PC-9 (cell line): ENCODE measurements at regions not wholly inside any gene's neighbourhood (a gene's known extent, or its start where the extent isn't known, plus 50 kb on each side); places are given as distances from the start of the nearest gene placed in this dataset.

ENCODE experiments used
- BruUV-seq: library from RNA; stranded (reverse); fragments of 400-500 nt; replicated peaks from 2 replicates; lab custom pipeline; 2021; lab: Mats Ljungman, UMichigan
- CTCF ChIA-PET: fragments of 300-600 bp; sonication (Branson Sonifier 250); formaldehyde crosslinking; loops from one replicate; lab custom pipeline; 2022; ENCODE audit warnings: antibody characterized with exemption; lab: Charles Lee
- POLR2A ChIA-PET: fragments of 300-600 bp; sonication (Branson Sonifier 250); formaldehyde crosslinking; loops from one replicate; lab custom pipeline; 2022; ENCODE audit warnings: antibody characterized with exemption; ENCODE audit not compliant: unreplicated experiment; lab: Charles Lee
- DNase-seq, 2 experiments: peaks; one replicate each; pipeline versions ENCODE4 v3.0.0 to v3.0.0-alpha.2; 2015 to 2022; ENCODE audit warnings: mixed read lengths in 1 of 2
- H2AFZ ChIP-seq: fragments of 200-600 bp; sonication (generic); 2 replicates; pipeline ENCODE4 v1.8.1; 2017; ENCODE audit warnings: antibody characterized with exemption
- H3F3A ChIP-seq: fragments of 200-600 bp; sonication (generic); 2 replicates; pipeline ENCODE4 v1.8.1; 2017; ENCODE audit warnings: antibody characterized with exemption, mild to moderate bottlenecking, low read depth; ENCODE audit not compliant: insufficient read depth
- H3K27ac ChIP-seq: fragments of 200-600 bp; sonication (generic); 2 replicates; pipeline ENCODE4 v1.6.1; 2016; ENCODE audit warnings: mixed run types
- H3K27me3 ChIP-seq: fragments of 200-600 bp; sonication (generic); 2 replicates; pipeline ENCODE4 v1.6.1; 2016; ENCODE audit warnings: low read depth, mixed run types; ENCODE audit not compliant: insufficient read depth
- H3K36me3 ChIP-seq: fragments of 200-600 bp; sonication (generic); 2 replicates; pipeline ENCODE4 v1.6.1; 2016; ENCODE audit warnings: low read depth, mixed run types
- H3K4me1 ChIP-seq: fragments of 200-600 bp; sonication (generic); replicated peaks from 2 replicates; pipeline ENCODE4 v1.6.1; 2016; ENCODE audit warnings: mixed run types; ENCODE audit not compliant: insufficient read depth
- H3K4me2 ChIP-seq: fragments of 200-600 bp; sonication (generic); 2 replicates; pipeline ENCODE4 v1.6.1; 2017; ENCODE audit warnings: mixed run types
- H3K4me3 ChIP-seq: fragments of 200-600 bp; sonication (generic); 2 replicates; pipeline ENCODE4 v1.6.1; 2016; ENCODE audit warnings: mixed run types
- H3K79me2 ChIP-seq: fragments of 200-600 bp; sonication (generic); 2 replicates; pipeline ENCODE4 v1.6.1; 2017; ENCODE audit warnings: low read depth, mixed run types
- H3K9me2 ChIP-seq: fragments of 200-600 bp; sonication (generic); 2 replicates; pipeline ENCODE4 v1.8.1; 2017; ENCODE audit warnings: mild to moderate bottlenecking; ENCODE audit not compliant: insufficient read depth
- H3K9me3 ChIP-seq: fragments of 200-600 bp; sonication (generic); 2 replicates; pipeline ENCODE4 v1.8.1; 2016; ENCODE audit warnings: low read depth; ENCODE audit not compliant: insufficient read depth
- H4K20me1 ChIP-seq: fragments of 200-600 bp; sonication (generic); 2 replicates; pipeline ENCODE4 v1.8.1; 2017; ENCODE audit not compliant: insufficient read depth
- CTCF ChIP-seq: fragments of 200-600 bp; sonication (generic); conservative IDR thresholded peaks from 2 replicates; pipeline ENCODE4 v1.6.1; 2017; ENCODE audit warnings: mixed run types, antibody characterized with exemption, mild to moderate bottlenecking, moderate library complexity
- EZH2 ChIP-seq: fragments of 200-600 bp; sonication (generic); IDR thresholded peaks from 2 replicates; pipeline ENCODE4 v1.8.0; 2017; ENCODE audit warnings: antibody characterized with exemption, low read depth
- intact Hi-C: fragments of 100-400 bp; cut with micrococcal nuclease; formaldehyde crosslinking; loops from one replicate; pipeline ENCODE4 v1.10.0; 2022; ENCODE audit not compliant: unreplicated experiment

DNA sequence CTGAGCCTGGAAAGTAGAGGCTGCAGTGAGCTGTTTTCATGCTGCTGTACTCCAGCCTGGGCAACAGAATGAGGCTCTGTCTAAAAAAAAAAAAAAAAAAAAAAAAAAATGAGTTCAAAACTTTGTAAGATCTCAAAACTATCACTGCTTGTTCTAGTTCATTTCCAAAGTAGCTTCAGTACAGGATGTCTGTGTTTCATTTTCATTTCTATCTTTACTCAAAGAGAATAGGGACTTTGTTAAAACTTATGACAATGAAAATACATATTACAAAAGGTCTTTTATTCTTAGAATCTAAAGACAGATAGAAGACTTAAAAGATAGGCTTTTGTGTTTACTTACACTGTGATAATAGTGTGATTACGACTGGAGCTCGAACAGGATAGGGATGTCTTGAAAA, 709.7 kb downstream of the ADGRL2 start:
- CTCF ChIA-PET = no interaction called here
- no peaks in the 10 kb centered on the region for H3K4me1 ChIP-seq

GRCh38 chr1:82507011-82507410, 706.3 kb downstream of the ADGRL2 start:
- H3K4me1 ChIP-seq = no peaks in the 10 kb centered on the region
- CTCF ChIA-PET = no interaction called here
- no peaks in the 10 kb centered on the region for H3K9me3 ChIP-seq
- no peak for TF ChIP-seq EZH2
- no peak for TF ChIP-seq CTCF
- no peaks in the 10 kb centered on the region for H3K27me3 ChIP-seq
- H3K4me3 ChIP-seq = no peak overlapping the region
- no peak overlapping the region for H2AFZ ChIP-seq
- H3K36me3 ChIP-seq = no peaks in the 10 kb centered on the region
- H3K79me2 ChIP-seq = no peaks in the 10 kb centered on the region
- POLR2A ChIA-PET = no interaction called here
- BruUV-seq = no TSS peak
- H3K27ac ChIP-seq = no peak overlapping the region
- intact Hi-C loops = no loop called here
- no peaks in the 10 kb centered on the region for H3K9me2 ChIP-seq
- H3F3A ChIP-seq = no peaks in the 10 kb centered on the region
- H3K4me2 ChIP-seq = no peak overlapping the region
- no peak for DNase-seq
- no peaks in the 10 kb centered on the region; the same call in 1 of the 2 replicates for H4K20me1 ChIP-seq

More for the DNA sequence above, 709.7 kb downstream of the ADGRL2 start:
- no peaks in the 10 kb centered on the region; the same call in 1 of the 2 replicates for H4K20me1 ChIP-seq
- H3K4me3 ChIP-seq = no peak overlapping the region
- H3K9me2 ChIP-seq = no peaks in the 10 kb centered on the region
- TF ChIP-seq EZH2 (no peak), CTCF (no peak)
- H3K27me3 ChIP-seq = no peaks in the 10 kb centered on the region
- H3F3A ChIP-seq = no peaks in the 10 kb centered on the region
- H3K79me2 ChIP-seq = no peaks in the 10 kb centered on the region
- POLR2A ChIA-PET = no interaction called here
- no peak for DNase-seq
- no peaks in the 10 kb centered on the region for H3K36me3 ChIP-seq
- no TSS peak for BruUV-seq
- no peak overlapping the region for H2AFZ ChIP-seq
- no peak overlapping the region for H3K4me2 ChIP-seq
- H3K9me3 ChIP-seq = no peaks in the 10 kb centered on the region
- no peak overlapping the region for H3K27ac ChIP-seq
- intact Hi-C loops = no loop called here

- Histone ChIP-seq H3K4me3 (no peak overlapping the region), H3K36me3 (no peaks in the 10 kb centered on the region), H3K27me3 (no peaks in the 10 kb centered on the region), H3F3A (no peaks in the 10 kb centered on the region), H3K4me2 (no peak overlapping the region), H3K9me3 (no peaks in the 10 kb centered on the region), H3K79me2 (no peaks in the 10 kb centered on the region), H3K9me2 (no peaks in the 10 kb centered on the region), H4K20me1 (no peaks in the 10 kb centered on the region), H3K27ac (no peak overlapping the region), H3K4me1 (no peaks in the 10 kb centered on the region), H2AFZ (no peak overlapping the region)
- TF ChIP-seq CTCF (no peak), EZH2 (no peak)
- ChIA-PET CTCF (no interaction called here), POLR2A (no interaction called here)
- DNase-seq = no peak
- no TSS peak for BruUV-seq
- intact Hi-C loops = no loop called here
Observed at GRCh38 chr1:82503822-82504221, 703.1 kb downstream of the ADGRL2 start.
